ENCODE measurements at regions not wholly inside any gene's neighbourhood (a gene's known extent, or its start where the extent isn't known, plus 50 kb on each side); places are given as distances from the start of the nearest gene placed in this dataset.

DNA sequence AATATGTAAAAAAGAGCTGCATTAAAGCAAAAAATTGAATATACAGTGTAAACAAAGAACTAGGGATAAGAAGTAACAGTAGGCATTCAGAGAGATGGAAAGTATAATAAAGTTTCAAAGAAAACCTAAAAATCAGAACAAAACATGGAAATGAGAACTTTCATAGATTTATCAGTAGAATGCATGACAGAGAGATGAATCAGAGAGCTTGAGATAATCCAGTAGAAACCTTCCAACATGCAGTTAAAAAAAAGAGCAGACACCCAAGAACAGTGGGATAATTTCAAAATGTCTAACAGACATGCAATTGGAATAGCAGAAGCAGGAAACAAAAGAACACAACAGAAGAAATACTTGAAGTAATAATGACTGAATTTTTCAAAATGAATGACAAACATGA is 1384.2 kb downstream of the CDH11 start:
- no peak for ATAC-seq (ENCODE audit: low FRiP score)
- TF ChIP-seq, protein P1, sequence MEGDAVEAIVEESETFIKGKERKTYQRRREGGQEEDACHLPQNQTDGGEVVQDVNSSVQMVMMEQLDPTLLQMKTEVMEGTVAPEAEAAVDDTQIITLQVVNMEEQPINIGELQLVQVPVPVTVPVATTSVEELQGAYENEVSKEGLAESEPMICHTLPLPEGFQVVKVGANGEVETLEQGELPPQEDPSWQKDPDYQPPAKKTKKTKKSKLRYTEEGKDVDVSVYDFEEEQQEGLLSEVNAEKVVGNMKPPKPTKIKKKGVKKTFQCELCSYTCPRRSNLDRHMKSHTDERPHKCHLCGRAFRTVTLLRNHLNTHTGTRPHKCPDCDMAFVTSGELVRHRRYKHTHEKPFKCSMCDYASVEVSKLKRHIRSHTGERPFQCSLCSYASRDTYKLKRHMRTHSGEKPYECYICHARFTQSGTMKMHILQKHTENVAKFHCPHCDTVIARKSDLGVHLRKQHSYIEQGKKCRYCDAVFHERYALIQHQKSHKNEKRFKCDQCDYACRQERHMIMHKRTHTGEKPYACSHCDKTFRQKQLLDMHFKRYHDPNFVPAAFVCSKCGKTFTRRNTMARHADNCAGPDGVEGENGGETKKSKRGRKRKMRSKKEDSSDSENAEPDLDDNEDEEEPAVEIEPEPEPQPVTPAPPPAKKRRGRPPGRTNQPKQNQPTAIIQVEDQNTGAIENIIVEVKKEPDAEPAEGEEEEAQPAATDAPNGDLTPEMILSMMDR (IDR thresholded peaks at IDR 0.05): no peak
- no peak for DNase-seq (ENCODE audit: low spot score)

DNA sequence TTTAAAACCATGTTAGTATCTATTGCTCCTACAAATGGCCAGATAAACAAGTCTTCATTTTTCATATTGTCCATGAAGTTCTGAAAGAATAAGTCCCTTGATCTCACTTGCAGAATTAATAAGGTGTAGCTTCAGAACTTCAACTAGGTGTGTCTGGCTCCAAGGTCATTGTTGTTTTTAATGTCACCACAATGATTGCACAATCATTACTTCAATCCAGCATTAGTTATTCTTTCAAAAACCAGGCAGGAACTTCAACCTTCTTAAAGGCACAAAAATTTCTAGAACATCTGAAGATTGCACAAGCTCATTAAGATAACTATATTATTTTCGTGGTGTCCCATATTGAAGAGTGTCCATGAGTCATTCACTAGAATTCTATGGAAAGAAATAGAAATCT is 1386.4 kb downstream of the CDH11 start:
- DNase-seq (ENCODE audit: low spot score) (no peak), ATAC-seq (ENCODE audit: low FRiP score) (no peak)
- TF ChIP-seq, protein P1 (IDR thresholded peaks at IDR 0.05): no peak

DNA sequence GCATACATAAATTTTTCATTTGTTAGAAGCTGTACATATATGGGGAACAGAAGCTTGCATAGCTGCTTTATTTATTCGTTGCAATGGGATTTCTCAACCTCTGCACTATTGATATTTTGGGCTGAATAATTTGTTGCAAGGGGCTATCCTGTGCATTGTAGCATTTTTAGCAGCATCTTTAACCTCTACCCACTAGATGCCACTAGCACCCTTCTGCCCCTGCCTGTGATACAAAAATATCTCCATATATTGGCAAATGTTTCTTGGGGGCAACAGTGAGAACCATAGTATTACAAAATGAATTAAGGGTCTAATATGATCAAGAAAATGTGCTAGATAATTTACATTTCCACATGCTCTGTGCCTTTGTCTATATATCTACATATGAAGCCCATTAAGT is 1401.0 kb downstream of the CDH11 start:
- TF ChIP-seq, protein P1 (IDR thresholded peaks at IDR 0.05): no peak
- DNase-seq (ENCODE audit: low spot score): no peak
- ATAC-seq (ENCODE audit: low FRiP score): no peak

DNA sequence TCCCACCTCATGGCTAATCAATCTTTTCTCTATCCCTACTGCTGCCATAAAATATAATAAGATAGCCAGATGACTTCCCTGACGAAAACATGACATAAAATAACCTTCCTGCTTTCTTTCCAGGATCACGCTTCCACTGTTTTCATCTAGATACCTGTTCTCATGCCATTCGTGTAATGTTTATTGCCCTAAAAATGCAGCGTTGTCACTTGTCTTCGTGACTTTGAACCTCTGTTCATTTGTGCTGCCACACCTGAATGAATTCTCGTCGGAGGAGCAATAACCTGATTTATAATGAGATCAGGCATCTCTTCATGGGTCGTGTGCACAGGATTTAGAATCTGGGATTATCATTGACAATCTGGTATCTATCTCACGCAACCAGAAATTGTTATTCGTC is 1401.9 kb downstream of the CDH11 start:
- TF ChIP-seq, protein P1 (IDR thresholded peaks at IDR 0.05): no peak
- DNase-seq (ENCODE audit: low spot score) (no peak), ATAC-seq (ENCODE audit: low FRiP score) (no peak)

DNA sequence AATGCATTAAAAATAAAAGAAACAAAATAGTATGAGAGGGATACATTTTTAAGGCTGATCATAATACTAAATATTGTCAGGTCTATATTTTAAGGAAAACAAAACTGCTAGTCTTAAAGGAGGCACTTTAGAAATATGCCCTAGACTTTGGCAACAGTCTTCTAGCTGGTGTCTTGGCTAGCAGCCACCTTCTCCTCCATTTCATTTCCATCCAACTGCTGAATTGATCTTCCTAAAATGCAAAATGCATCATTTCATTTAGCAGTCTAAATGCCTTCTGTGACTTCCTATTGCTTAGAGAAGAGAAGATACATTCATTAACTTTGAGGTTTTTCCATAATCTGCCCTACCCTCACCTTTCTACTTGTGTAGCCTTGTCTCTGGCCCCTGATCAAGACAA is 1404.1 kb downstream of the CDH11 start:
- ATAC-seq (ENCODE audit: low FRiP score): no peak

DNA sequence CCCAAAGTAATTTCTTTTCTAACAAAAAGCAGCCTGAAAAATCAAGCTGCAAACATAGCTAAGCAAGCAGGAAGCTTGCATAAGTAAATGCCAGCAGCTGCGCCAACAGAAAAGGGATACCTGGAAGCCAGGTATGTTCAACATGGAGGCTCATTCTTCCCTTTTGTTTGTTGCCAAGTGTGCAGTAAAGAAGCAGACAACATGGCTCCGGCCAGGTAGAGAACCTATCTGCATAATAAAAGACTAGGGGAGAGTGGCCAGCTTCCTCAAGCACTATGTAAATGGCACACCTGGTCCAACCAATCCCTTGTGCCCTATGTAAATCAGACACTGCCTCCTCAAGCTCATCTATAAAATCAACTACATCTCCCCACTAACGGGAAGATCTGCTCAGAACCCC is 1407.0 kb downstream of the CDH11 start:
- TF ChIP-seq, protein P1 (IDR thresholded peaks at IDR 0.05): no peak
- ATAC-seq (ENCODE audit: low FRiP score) (no peak), DNase-seq (ENCODE audit: low spot score) (no peak)

More for the DNA sequence above, 1404.1 kb downstream of the CDH11 start:
- DNase-seq (ENCODE audit: low spot score): no peak
- TF ChIP-seq, protein P1 (IDR thresholded peaks at IDR 0.05): no peak

DNA sequence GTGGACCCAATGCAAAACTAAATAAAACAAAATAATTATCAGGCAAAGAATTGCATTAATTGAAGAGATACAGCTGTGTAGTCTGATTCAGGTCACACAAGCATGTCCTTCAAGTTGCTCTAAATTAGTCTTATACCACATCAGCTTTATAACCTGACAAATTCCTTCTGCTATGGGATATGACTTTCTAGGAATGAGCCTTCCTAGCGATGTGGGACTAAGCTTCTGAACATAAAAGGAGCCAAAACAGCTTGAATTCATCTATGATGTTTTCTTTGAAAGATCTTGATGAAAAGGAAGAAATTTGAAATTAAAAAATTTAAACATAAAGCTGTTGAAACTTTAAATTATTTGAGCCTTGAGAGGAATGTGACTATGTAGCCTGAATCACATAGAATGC is 1409.1 kb downstream of the CDH11 start:
- DNase-seq (ENCODE audit: low spot score) (no peak), ATAC-seq (ENCODE audit: low FRiP score) (no peak)
- TF ChIP-seq, protein P1 (IDR thresholded peaks at IDR 0.05): no peak

Measured in omental fat pad (tissue), 3 donors.